DND-41 (cell line): ENCODE measurements at regions not wholly inside any gene's neighbourhood (a gene's known extent, or its start where the extent isn't known, plus 50 kb on each side); places are given as distances from the start of the nearest gene placed in this dataset.

Experiments
- ATAC-seq: fragments of 200-7000 bp; cut with Tn5 transposase; 3 replicates; pipeline ENCODE4 v1.9.1; 2021; ENCODE audit warnings: low read depth; ENCODE audit not compliant: insufficient read depth
- DNase-seq: peaks from one replicate; pipeline ENCODE4 v3.0.0-alpha.2; 2020
- H2AFZ ChIP-seq: 2 replicates; pipeline ENCODE4 v1.6.0; 2012; ENCODE audit warnings: low read depth, low read length
- H3K27ac ChIP-seq: 2 replicates; pipeline ENCODE4 v1.5.1; 2012; ENCODE audit warnings: low read length, inconsistent platforms
- H3K27me3 ChIP-seq: fragments of 200-600 bp; sonication (generic); 2 replicates; pipeline ENCODE4 v1.6.0; 2012; ENCODE audit warnings: low read length, mild to moderate bottlenecking, inconsistent platforms; ENCODE audit not compliant: insufficient read depth, poor library complexity
- H3K36me3 ChIP-seq: 2 replicates; pipeline ENCODE4 v1.5.1; 2012; ENCODE audit warnings: low read length, inconsistent platforms; ENCODE audit not compliant: insufficient read depth
- H3K4me1 ChIP-seq: 2 replicates; pipeline ENCODE4 v1.5.1; 2012; ENCODE audit warnings: mild to moderate bottlenecking, low read length; ENCODE audit not compliant: insufficient read depth
- H3K4me2 ChIP-seq: 2 replicates; pipeline ENCODE4 v1.6.0; 2012; ENCODE audit warnings: mild to moderate bottlenecking, moderate library complexity, low read length, inconsistent platforms; ENCODE audit not compliant: insufficient read depth
- H3K4me3 ChIP-seq, 2 experiments: fragments of 200-600 bp in 1 of 2; shearing (Covaris generic) in 1 of 2; 2 replicates each; pipeline ENCODE4 v1.5.1; 2012 to 2016; ENCODE audit warnings: inconsistent platforms in 2 of 2, low read length in 2 of 2, mild to moderate bottlenecking in 2 of 2, low read depth in 1 of 2, moderate library complexity in 1 of 2
- H3K79me2 ChIP-seq: 2 replicates; pipeline ENCODE4 v1.6.0; 2012; ENCODE audit warnings: low read length, inconsistent platforms; ENCODE audit not compliant: insufficient read depth
- H3K9ac ChIP-seq: 2 replicates; pipeline ENCODE4 v1.6.0; 2012; ENCODE audit warnings: low read depth, mild to moderate bottlenecking, inconsistent platforms, low read length, moderate library complexity
- H3K9me3 ChIP-seq: 2 replicates; pipeline ENCODE4 v1.5.1; 2012; ENCODE audit warnings: low read length, moderate library complexity, mild to moderate bottlenecking, inconsistent platforms; ENCODE audit not compliant: insufficient read depth, severe bottlenecking
- H4K20me1 ChIP-seq: 2 replicates; pipeline ENCODE4 v1.6.0; 2012; ENCODE audit warnings: low read length; ENCODE audit not compliant: insufficient read depth
- EZH2 ChIP-seq: IDR thresholded peaks from 3 replicates; pipeline ENCODE4 v1.6.1; 2012; ENCODE audit warnings: borderline replicate concordance, low read depth, mild to moderate bottlenecking, moderate library complexity, low read length, inconsistent platforms; ENCODE audit not compliant: severe bottlenecking
- TF ChIP-seq, protein P1 (sequence below): IDR thresholded peaks from 2 replicates; pipeline ENCODE4 v1.5.1; 2012; ENCODE audit warnings: borderline replicate concordance, low read length, moderate library complexity, mild to moderate bottlenecking; ENCODE audit not compliant: poor library complexity, severe bottlenecking; ENCODE audit errors: extremely low read depth

DNA sequence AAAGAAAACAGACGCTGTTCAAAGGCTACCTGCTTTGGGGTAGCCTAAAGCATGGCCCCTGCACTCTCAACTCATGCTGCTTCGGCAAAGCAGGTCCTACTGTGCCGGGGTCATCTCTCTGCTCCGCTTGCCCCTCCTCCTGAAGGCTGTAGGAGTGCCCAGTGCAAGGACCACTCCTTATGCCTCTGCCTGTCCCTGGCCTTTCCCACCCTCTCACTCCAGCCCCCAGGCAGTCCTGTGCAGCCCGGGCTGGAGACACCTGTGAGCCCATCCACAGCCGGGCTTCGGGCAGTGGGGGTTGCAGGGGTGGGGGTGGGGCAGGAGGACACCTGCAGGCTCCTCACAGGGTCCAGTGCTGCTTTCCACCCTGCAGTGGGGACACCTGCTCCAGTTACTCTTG, 69.1 kb downstream of the ACKR3 start:
- Histone ChIP-seq H2AFZ (no peak overlapping the region), H3K27ac (no peak overlapping the region), H3K36me3 (no peaks in the 10 kb centered on the region), H4K20me1 (no peaks in the 10 kb centered on the region), H3K4me1 (no peaks in the 10 kb centered on the region), H3K9me3 (no peaks in the 10 kb centered on the region), H3K4me2 (no peak overlapping the region), H3K79me2 (no peaks in the 10 kb centered on the region), H3K9ac (no peak overlapping the region), H3K27me3 (no peaks in the 10 kb centered on the region), H3K4me3 (no peak overlapping the region)
- no peak for ATAC-seq
- DNase-seq = no peak
- TF ChIP-seq EZH2 = no peak
- TF ChIP-seq, protein P1, sequence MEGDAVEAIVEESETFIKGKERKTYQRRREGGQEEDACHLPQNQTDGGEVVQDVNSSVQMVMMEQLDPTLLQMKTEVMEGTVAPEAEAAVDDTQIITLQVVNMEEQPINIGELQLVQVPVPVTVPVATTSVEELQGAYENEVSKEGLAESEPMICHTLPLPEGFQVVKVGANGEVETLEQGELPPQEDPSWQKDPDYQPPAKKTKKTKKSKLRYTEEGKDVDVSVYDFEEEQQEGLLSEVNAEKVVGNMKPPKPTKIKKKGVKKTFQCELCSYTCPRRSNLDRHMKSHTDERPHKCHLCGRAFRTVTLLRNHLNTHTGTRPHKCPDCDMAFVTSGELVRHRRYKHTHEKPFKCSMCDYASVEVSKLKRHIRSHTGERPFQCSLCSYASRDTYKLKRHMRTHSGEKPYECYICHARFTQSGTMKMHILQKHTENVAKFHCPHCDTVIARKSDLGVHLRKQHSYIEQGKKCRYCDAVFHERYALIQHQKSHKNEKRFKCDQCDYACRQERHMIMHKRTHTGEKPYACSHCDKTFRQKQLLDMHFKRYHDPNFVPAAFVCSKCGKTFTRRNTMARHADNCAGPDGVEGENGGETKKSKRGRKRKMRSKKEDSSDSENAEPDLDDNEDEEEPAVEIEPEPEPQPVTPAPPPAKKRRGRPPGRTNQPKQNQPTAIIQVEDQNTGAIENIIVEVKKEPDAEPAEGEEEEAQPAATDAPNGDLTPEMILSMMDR = no peak

DNA sequence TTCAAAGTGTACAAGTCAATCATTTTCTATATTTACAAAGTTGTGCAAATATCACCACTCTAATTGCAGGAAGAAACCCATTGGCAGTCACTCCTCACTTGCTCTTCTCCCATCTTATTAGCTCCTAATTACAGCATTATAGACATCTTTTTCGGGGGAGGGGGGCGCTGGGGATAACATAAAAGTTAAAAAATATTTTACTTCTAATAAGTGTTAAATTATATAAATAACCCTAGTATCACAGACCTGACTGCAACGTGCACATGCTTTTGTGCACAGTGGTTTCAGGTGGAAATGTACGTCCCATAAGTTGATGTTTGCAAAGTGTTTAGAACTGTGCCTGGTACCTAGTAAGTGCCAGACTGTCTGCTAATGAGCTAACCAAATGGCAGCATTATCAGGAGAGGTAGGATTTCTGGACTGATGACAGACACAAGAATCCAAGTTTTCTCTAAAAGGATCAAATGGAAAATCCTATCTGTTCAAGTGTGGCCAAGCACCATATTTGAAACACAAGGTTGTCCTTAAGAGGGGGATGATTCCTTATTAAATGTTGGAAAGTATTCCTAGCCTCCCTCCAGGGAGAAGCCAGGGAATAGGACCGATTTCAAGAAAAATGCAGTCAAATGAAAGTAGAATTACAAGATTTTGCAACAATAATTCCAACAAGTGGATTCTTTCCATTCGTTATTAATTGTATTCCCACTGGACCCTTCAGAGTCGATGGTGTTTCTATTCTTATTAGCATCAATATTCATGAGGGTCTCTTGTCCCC, 70.0 kb downstream of the ACKR3 start:
- Histone ChIP-seq H3K27ac (no peak overlapping the region), H3K9me3 (no peaks in the 10 kb centered on the region), H2AFZ (no peak overlapping the region), H3K4me2 (no peak overlapping the region), H3K36me3 (no peaks in the 10 kb centered on the region), H4K20me1 (no peaks in the 10 kb centered on the region), H3K79me2 (no peaks in the 10 kb centered on the region), H3K9ac (no peak overlapping the region), H3K4me3 (no peak overlapping the region), H3K4me1 (no peaks in the 10 kb centered on the region), H3K27me3 (no peaks in the 10 kb centered on the region)
- TF ChIP-seq, protein P1 = no peak
- TF ChIP-seq EZH2 = no peak
- DNase-seq = no peak
- no peak for ATAC-seq

DNA sequence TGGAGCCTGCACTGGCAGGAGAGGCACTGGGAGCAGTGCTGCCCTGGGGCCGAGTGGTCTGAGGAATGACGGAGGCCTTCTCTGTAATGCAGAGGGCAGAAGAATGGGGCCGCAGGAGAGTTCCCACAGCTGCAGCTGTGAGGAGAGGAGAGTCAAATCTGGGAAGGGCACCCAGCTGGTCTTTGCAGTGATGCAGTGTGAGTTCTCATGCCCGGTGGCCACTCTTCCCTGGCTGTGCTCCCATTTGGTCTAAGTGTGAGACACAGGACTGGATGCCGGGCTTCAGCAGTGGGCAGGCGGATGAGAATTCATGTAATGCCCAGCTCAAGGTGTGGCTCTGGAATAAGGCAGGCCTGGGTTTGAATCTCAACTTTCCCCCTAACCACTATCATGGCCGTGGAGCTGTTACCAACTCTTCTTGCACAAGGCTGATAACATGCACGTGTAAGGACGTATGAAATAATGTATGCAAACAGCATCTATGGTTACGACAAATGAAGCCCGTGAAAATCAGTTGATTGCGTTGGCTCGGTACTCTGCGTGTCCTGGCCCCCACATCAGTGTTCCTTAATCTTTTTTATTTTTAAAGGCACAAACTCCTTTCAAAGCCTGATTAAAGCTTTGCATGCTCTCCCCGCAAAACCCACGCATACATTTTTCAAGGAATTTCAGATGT, 71.6 kb downstream of the ACKR3 start:
- Histone ChIP-seq H3K27me3 (no peaks in the 10 kb centered on the region), H3K4me1 (no peaks in the 10 kb centered on the region), H3K9me3 (no peaks in the 10 kb centered on the region), H3K4me3 (no peak overlapping the region), H3K4me2 (no peak overlapping the region), H3K9ac (no peak overlapping the region), H3K36me3 (no peaks in the 10 kb centered on the region), H3K27ac (no peak overlapping the region), H4K20me1 (no peaks in the 10 kb centered on the region), H2AFZ (no peak overlapping the region), H3K79me2 (no peaks in the 10 kb centered on the region)
- TF ChIP-seq, protein P1 = no peak
- no peak for TF ChIP-seq EZH2
- no peak for ATAC-seq
- DNase-seq = no peak
